GM23338 (cell line): ENCODE measurements at regions not wholly inside any gene's neighbourhood (a gene's known extent, or its start where the extent isn't known, plus 50 kb on each side); places are given as distances from the start of the nearest gene placed in this dataset.

Experiments used
- ATAC-seq: fragments of 200-7000 bp; cut with Tn5 transposase; 3 replicates; pipeline ENCODE4 v1.9.1; 2020
- DNase-seq: peaks from one replicate; pipeline ENCODE4 v3.0.0-alpha.2; 2015; ENCODE audit warnings: low spot score
- H2AFZ ChIP-seq: fragments of 200-600 bp; sonication (generic); 2 replicates; pipeline ENCODE4 v1.8.0; 2016; ENCODE audit warnings: antibody characterized with exemption, mild to moderate bottlenecking, moderate library complexity
- H3F3A ChIP-seq: fragments of 200-600 bp; sonication (generic); replicated peaks from 2 replicates; pipeline ENCODE4 v1.8.0; 2017; ENCODE audit warnings: antibody characterized with exemption, mixed run types, low read depth
- H3K27ac ChIP-seq: fragments of 200-600 bp; sonication (generic); 2 replicates; pipeline ENCODE4 v1.6.1; 2016; ENCODE audit warnings: low read depth
- H3K27me3 ChIP-seq: fragments of 200-600 bp; sonication (generic); 2 replicates; pipeline ENCODE4 v1.8.0; 2016; ENCODE audit warnings: mild to moderate bottlenecking, mixed run types, moderate library complexity; ENCODE audit not compliant: insufficient read depth
- H3K36me3 ChIP-seq: fragments of 200-600 bp; sonication (generic); 2 replicates; pipeline ENCODE4 v1.8.0; 2016; ENCODE audit warnings: mild to moderate bottlenecking; ENCODE audit not compliant: insufficient read depth
- H3K4me1 ChIP-seq: fragments of 200-600 bp; sonication (generic); 2 replicates; pipeline ENCODE4 v1.8.0; 2016; ENCODE audit warnings: mild to moderate bottlenecking, moderate library complexity; ENCODE audit not compliant: insufficient read depth
- H3K4me2 ChIP-seq: fragments of 200-600 bp; sonication (generic); 2 replicates; pipeline ENCODE4 v1.7.1; 2017; ENCODE audit warnings: mixed run types
- H3K4me3 ChIP-seq: fragments of 200-600 bp; sonication (generic); 2 replicates; pipeline ENCODE4 v1.6.1; 2016; ENCODE audit warnings: mixed run types
- H3K79me2 ChIP-seq: fragments of 200-600 bp; sonication (generic); replicated peaks from 2 replicates; pipeline ENCODE4 v1.8.0; 2017; ENCODE audit warnings: mild to moderate bottlenecking; ENCODE audit not compliant: insufficient read depth
- H3K9me2 ChIP-seq: fragments of 200-600 bp; sonication (generic); 2 replicates; pipeline ENCODE4 v1.8.0; 2017; ENCODE audit not compliant: insufficient read depth
- H4K20me1 ChIP-seq: fragments of 200-600 bp; sonication (generic); replicated peaks from 2 replicates; pipeline ENCODE4 v1.8.0; 2017; ENCODE audit warnings: mild to moderate bottlenecking; ENCODE audit not compliant: insufficient read depth
- H3K27ac Mint-ChIP-seq: 2 replicates; pipeline ENCODE4 v1.8.0; 2020; ENCODE audit warnings: inconsistent platforms, mild to moderate bottlenecking, moderate library complexity, mixed read lengths
- H3K27me3 Mint-ChIP-seq: 3 replicates; pipeline ENCODE4 v1.8.0; 2022; ENCODE audit warnings: low read depth, mild to moderate bottlenecking, moderate library complexity, mixed read lengths, inconsistent platforms; ENCODE audit not compliant: insufficient read depth, poor library complexity
- H3K36me3 Mint-ChIP-seq: 3 replicates; pipeline ENCODE4 v1.8.0; 2021; ENCODE audit warnings: low read depth, mild to moderate bottlenecking, inconsistent platforms, moderate library complexity, mixed read lengths
- H3K4me1 Mint-ChIP-seq: 3 replicates; pipeline ENCODE4 v1.8.0; 2020; ENCODE audit warnings: mild to moderate bottlenecking, inconsistent platforms, mixed read lengths
- H3K4me3 Mint-ChIP-seq: 3 replicates; pipeline ENCODE4 v1.8.0; 2021; ENCODE audit warnings: moderate library complexity, mild to moderate bottlenecking, inconsistent platforms, mixed read lengths
- H3K9me3 Mint-ChIP-seq: 3 replicates; pipeline ENCODE4 v1.8.0; 2020; ENCODE audit warnings: moderate library complexity, mild to moderate bottlenecking, inconsistent platforms, mixed read lengths
- CTCF ChIP-seq, 2 experiments: fragments of 200-600 bp in 1 of 2; sonication (generic) in 1 of 2; conservative IDR thresholded peaks; 2 replicates each; pipeline versions ENCODE4 v1.5.1 to v1.6.1; 2016 to 2017; ENCODE audit warnings: antibody characterized with exemption in 2 of 2, low read depth in 2 of 2, mild to moderate bottlenecking in 2 of 2, moderate library complexity in 1 of 2
- EZH2 ChIP-seq: fragments of 200-600 bp; sonication (generic); IDR thresholded peaks from one replicate; pipeline ENCODE4 v1.8.0; 2017; ENCODE audit warnings: antibody characterized with exemption, mild to moderate bottlenecking, low read depth; ENCODE audit not compliant: unreplicated experiment
- JUNB ChIP-seq: IDR thresholded peaks from one replicate; pipeline ENCODE4 v1.6.1; 2016; ENCODE audit warnings: antibody characterized with exemption; ENCODE audit not compliant: unreplicated experiment
- POLR2AphosphoS5 ChIP-seq: IDR thresholded peaks from 2 replicates; pipeline ENCODE4 v1.6.1; 2016; ENCODE audit warnings: antibody characterized with exemption, low read depth
- REST ChIP-seq: IDR thresholded peaks from one replicate; pipeline ENCODE4 v1.6.1; 2018; ENCODE audit warnings: antibody characterized with exemption; ENCODE audit not compliant: unreplicated experiment
- STAT1 ChIP-seq: IDR thresholded peaks from one replicate; pipeline ENCODE4 v1.6.1; 2016; ENCODE audit warnings: antibody characterized with exemption; ENCODE audit not compliant: unreplicated experiment
- ZNF114 ChIP-seq: fragments of 250-450 bp; sonication (Bioruptor Pico); IDR thresholded peaks from 2 replicates; pipeline ENCODE4 v1.5.0; 2020; ENCODE audit warnings: mild to moderate bottlenecking, moderate library complexity
- ZNF331 ChIP-seq: fragments of 250-450 bp; sonication (Bioruptor Pico); IDR thresholded peaks from 2 replicates; pipeline ENCODE4 v1.5.0; 2020; ENCODE audit warnings: low read depth, mild to moderate bottlenecking, moderate library complexity

GRCh38 chr12:24366514-24366913, 417.0 kb upstream of the SOX5 start:
- Mint-ChIP-seq H3K36me3 (no peaks in the 10 kb centered on the region), H3K4me1 (peaks cover 10% of the 10 kb centered on the region)
- no peak for DNase-seq

More at GRCh38 chr12:24366514-24366913, 417.0 kb upstream of the SOX5 start:
- no peaks in the 10 kb centered on the region for H3K36me3 ChIP-seq
- Mint-ChIP-seq H3K27me3 (no peaks in the 10 kb centered on the region), H3K4me3 (no peak overlapping the region), H3K27ac (no peak overlapping the region), H3K9me3 (no peaks in the 10 kb centered on the region)
- TF ChIP-seq ZNF331 (no peak), POLR2AphosphoS5 (no peak), REST (no peak), STAT1 (no peak), ZNF114 (CRISPR knock-in tag) (no peak), JUNB (no peak), EZH2 (no peak), CTCF (conservative IDR thresholded peaks at IDR 0.05; ENCODE audit: low read depth in 2 of 2) (no peak)
- no peaks in the 10 kb centered on the region for H3F3A ChIP-seq
- no peak overlapping the region for H3K4me3 ChIP-seq
- no peaks in the 10 kb centered on the region for H3K27me3 ChIP-seq
- 0 out of 2 replicates have a peak, but pooled peaks cover 2% of the 10 kb centered on the region for H3K9me2 ChIP-seq
- no peaks in the 10 kb centered on the region for H4K20me1 ChIP-seq
- no peak overlapping the region for H2AFZ ChIP-seq
- H3K79me2 ChIP-seq = no peaks in the 10 kb centered on the region
- no peak overlapping the region for H3K27ac ChIP-seq
- ATAC-seq = no peak
- peaks cover 7% of the 10 kb centered on the region; the same call in 1 of the 2 replicates for H3K4me1 ChIP-seq
- no peak overlapping the region for H3K4me2 ChIP-seq
